Muscle of leg (tissue), 3 donors: ENCODE measurements at regions not wholly inside any gene's neighbourhood (a gene's known extent, or its start where the extent isn't known, plus 50 kb on each side); places are given as distances from the start of the nearest gene placed in this dataset.
"Not testable (repeated sequence)": the region's sequence is repeated elsewhere in the genome, so short reads cannot be mapped to it uniquely, and the experiment has no call there.

Experiments
- DNase-seq: peaks from one replicate; pipeline ENCODE4 v3.0.0; 2013
- H3K27ac ChIP-seq: one replicate; pipeline ENCODE4 v1.5.1; 2013; ENCODE audit warnings: mild to moderate bottlenecking, low read length, control low read depth
- H3K27me3 ChIP-seq: one replicate; pipeline ENCODE4 v1.6.1; 2013; ENCODE audit warnings: low read length; ENCODE audit not compliant: control insufficient read depth, insufficient read depth
- H3K36me3 ChIP-seq: one replicate; pipeline ENCODE4 v1.6.1; 2013; ENCODE audit warnings: low read length; ENCODE audit not compliant: control insufficient read depth, insufficient read depth
- H3K4me1 ChIP-seq: one replicate; pipeline ENCODE4 v1.6.1; 2013; ENCODE audit warnings: low read length; ENCODE audit not compliant: control insufficient read depth, insufficient read depth
- H3K4me3 ChIP-seq: one replicate; pipeline ENCODE4 v1.5.1; 2013; ENCODE audit warnings: low read length, control low read depth
- H3K9me3 ChIP-seq: replicated peaks from 2 replicates; pipeline ENCODE4 v1.6.1; 2013; ENCODE audit warnings: low read depth, low read length; ENCODE audit not compliant: control insufficient read depth
- WGBS: methylation state at CpG from one replicate; pipeline ENCODE4 v1.1.5; 2013; ENCODE audit warnings: missing lambda C conversion rate; ENCODE audit not compliant: insufficient coverage; 5-methylcytosine and 5-hydroxymethylcytosine counted together

GRCh38 chr15:81643771-81644170 lies 269.8 kb upstream of the TMC3 start:
- DNase-seq, result peak; percentile 55
- H3K4me1 ChIP-seq, result peaks cover 10% of the 10 kb centered on the region
- no peak overlapping the region for H3K4me3 ChIP-seq
- H3K27me3 ChIP-seq, result no peaks in the 10 kb centered on the region
- no peak overlapping the region for H3K27ac ChIP-seq
- peaks cover 12% of the 10 kb centered on the region for H3K9me3 ChIP-seq
- no peaks in the 10 kb centered on the region for H3K36me3 ChIP-seq
- 92% methylated on average over 2 of the region's 4 CpGs for WGBS

- DNase-seq, result peak; percentile 97
- no peak overlapping the region for H3K4me3 ChIP-seq
- peaks cover 12% of the 10 kb centered on the region for H3K9me3 ChIP-seq
- H3K27me3 ChIP-seq, result no peaks in the 10 kb centered on the region
- H3K4me1 ChIP-seq, result peaks cover 10% of the 10 kb centered on the region
- no CpG with 5 or more reads among the region's 4 CpGs for WGBS
- H3K36me3 ChIP-seq, result no peaks in the 10 kb centered on the region
- H3K27ac ChIP-seq, result peak overlapping the region; percentile 86
Observed at GRCh38 chr15:81642451-81642990, 268.5 kb upstream of the TMC3 start.

- DNase-seq, H3K27ac ChIP-seq, H3K4me1 ChIP-seq, H3K27me3 ChIP-seq, H3K4me3 ChIP-seq, H3K36me3 ChIP-seq: not testable (repeated sequence)
- no CpG with 5 or more reads among the region's 2 CpGs for WGBS
- H3K9me3 ChIP-seq, result peaks cover 12% of the 10 kb centered on the region
Observed at GRCh38 chr15:81636064-81636463, 262.1 kb upstream of the TMC3 start.

- Histone ChIP-seq H3K27ac (no peak overlapping the region), H3K4me3 (no peak overlapping the region), H3K36me3 (no peaks in the 10 kb centered on the region), H3K9me3 (no peaks in the 10 kb centered on the region), H3K27me3 (no peaks in the 10 kb centered on the region), H3K4me1 (no peaks in the 10 kb centered on the region)
- 74% methylated on average over 4 of the region's 6 CpGs for WGBS
- no peak for DNase-seq
Observed at GRCh38 chr15:81633889-81634288, 259.9 kb upstream of the TMC3 start.

GRCh38 chr15:81625896-81626295 lies 251.9 kb upstream of the TMC3 start:
- Histone ChIP-seq H3K4me1 (no peaks in the 10 kb centered on the region), H3K36me3 (no peaks in the 10 kb centered on the region), H3K27ac (no peak overlapping the region), H3K4me3 (no peak overlapping the region), H3K27me3 (no peaks in the 10 kb centered on the region), H3K9me3 (no peaks in the 10 kb centered on the region)
- DNase-seq, result no peak
- 60% methylated on average over 1 of the region's 2 CpGs for WGBS

- Histone ChIP-seq H3K27me3 (no peaks in the 10 kb centered on the region), H3K4me1 (no peaks in the 10 kb centered on the region), H3K36me3 (no peaks in the 10 kb centered on the region), H3K4me3 (no peak overlapping the region), H3K9me3 (no peaks in the 10 kb centered on the region), H3K27ac (no peak overlapping the region)
- DNase-seq, result no peak
- WGBS, result no CpG with 5 or more reads among the region's 4 CpGs
Observed at GRCh38 chr15:81619002-81619401, 245.0 kb upstream of the TMC3 start.

- no peak overlapping the region for H3K27ac ChIP-seq
- 100% methylated on average over 1 of the region's 2 CpGs for WGBS
Observed at GRCh38 chr15:81612631-81613030, 238.6 kb upstream of the TMC3 start.

GRCh38 chr15:81611679-81612078 lies 237.7 kb upstream of the TMC3 start:
- no peaks in the 10 kb centered on the region for H3K9me3 ChIP-seq

More at GRCh38 chr15:81612631-81613030, 238.6 kb upstream of the TMC3 start:
- H3K4me1 ChIP-seq, result no peaks in the 10 kb centered on the region
- no peaks in the 10 kb centered on the region for H3K27me3 ChIP-seq
- no peak overlapping the region for H3K4me3 ChIP-seq
- H3K9me3 ChIP-seq, result no peaks in the 10 kb centered on the region
- DNase-seq, result no peak
- H3K36me3 ChIP-seq, result no peaks in the 10 kb centered on the region

GRCh38 chr15:81608309-81608829 lies 234.4 kb upstream of the TMC3 start:
- H3K4me3 ChIP-seq, result no peak overlapping the region
- H3K4me1 ChIP-seq, result no peaks in the 10 kb centered on the region
- no peak overlapping the region for H3K27ac ChIP-seq
- no peak for DNase-seq
- no peaks in the 10 kb centered on the region for H3K36me3 ChIP-seq
- no peaks in the 10 kb centered on the region for H3K27me3 ChIP-seq
- H3K9me3 ChIP-seq, result no peaks in the 10 kb centered on the region
- no CpG with 5 or more reads among the region's 2 CpGs for WGBS

More at GRCh38 chr15:81611679-81612078, 237.7 kb upstream of the TMC3 start:
- Histone ChIP-seq H3K4me3 (no peak overlapping the region), H3K27ac (no peak overlapping the region), H3K4me1 (no peaks in the 10 kb centered on the region), H3K27me3 (no peaks in the 10 kb centered on the region), H3K36me3 (no peaks in the 10 kb centered on the region)
- DNase-seq, result no peak
- 90% methylated on average over 4 of the region's 4 CpGs for WGBS

- no peak for DNase-seq
- Histone ChIP-seq H3K4me3 (no peak overlapping the region), H3K27ac (no peak overlapping the region), H3K36me3 (no peaks in the 10 kb centered on the region), H3K27me3 (no peaks in the 10 kb centered on the region), H3K9me3 (peaks cover 3% of the 10 kb centered on the region), H3K4me1 (no peaks in the 10 kb centered on the region)
- WGBS, result 68% methylated on average over 5 of the region's 5 CpGs
Observed at GRCh38 chr15:81604713-81605112, 230.7 kb upstream of the TMC3 start.
